Coronary artery (tissue), 2 donors: ENCODE measurements at regions not wholly inside any gene's neighbourhood (a gene's known extent, or its start where the extent isn't known, plus 50 kb on each side); places are given as distances from the start of the nearest gene placed in this dataset.
"Not testable (repeated sequence)": the region's sequence is repeated elsewhere in the genome, so short reads cannot be mapped to it uniquely, and the experiment has no call there.

Source experiments
- DNase-seq: peaks from one replicate; pipeline ENCODE4 v3.0.0-alpha.2; 2017; ENCODE audit warnings: low spot score
- H3K27ac ChIP-seq, 2 donors: fragments of 200-600 bp; sonication (generic); one replicate each; pipeline ENCODE4 v1.5.1; 2016 to 2019
- H3K4me3 ChIP-seq: fragments of 200-600 bp; sonication (generic); 2 replicates; pipeline ENCODE4 v1.5.1; 2016; ENCODE audit warnings: mild to moderate bottlenecking, moderate library complexity
- TF ChIP-seq, protein P1 (sequence below): fragments of 200-600 bp; sonication (generic); IDR thresholded peaks from one replicate; pipeline ENCODE4 v1.5.1; 2019; ENCODE audit warnings: antibody characterized with exemption

- TF ChIP-seq, protein P1, sequence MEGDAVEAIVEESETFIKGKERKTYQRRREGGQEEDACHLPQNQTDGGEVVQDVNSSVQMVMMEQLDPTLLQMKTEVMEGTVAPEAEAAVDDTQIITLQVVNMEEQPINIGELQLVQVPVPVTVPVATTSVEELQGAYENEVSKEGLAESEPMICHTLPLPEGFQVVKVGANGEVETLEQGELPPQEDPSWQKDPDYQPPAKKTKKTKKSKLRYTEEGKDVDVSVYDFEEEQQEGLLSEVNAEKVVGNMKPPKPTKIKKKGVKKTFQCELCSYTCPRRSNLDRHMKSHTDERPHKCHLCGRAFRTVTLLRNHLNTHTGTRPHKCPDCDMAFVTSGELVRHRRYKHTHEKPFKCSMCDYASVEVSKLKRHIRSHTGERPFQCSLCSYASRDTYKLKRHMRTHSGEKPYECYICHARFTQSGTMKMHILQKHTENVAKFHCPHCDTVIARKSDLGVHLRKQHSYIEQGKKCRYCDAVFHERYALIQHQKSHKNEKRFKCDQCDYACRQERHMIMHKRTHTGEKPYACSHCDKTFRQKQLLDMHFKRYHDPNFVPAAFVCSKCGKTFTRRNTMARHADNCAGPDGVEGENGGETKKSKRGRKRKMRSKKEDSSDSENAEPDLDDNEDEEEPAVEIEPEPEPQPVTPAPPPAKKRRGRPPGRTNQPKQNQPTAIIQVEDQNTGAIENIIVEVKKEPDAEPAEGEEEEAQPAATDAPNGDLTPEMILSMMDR: peak; percentile 95
- H3K27ac ChIP-seq: peak overlapping the region in 1 of 2 donors; percentile 7
- DNase-seq: not testable (repeated sequence)
Measured at GRCh38 chr4:1548827-1549637, 135.1 kb downstream of the FAM53A start.

GRCh38 chr4:1547856-1548826 lies 136.0 kb downstream of the FAM53A start:
- DNase-seq: no peak
- H3K4me3 ChIP-seq: peak overlapping the region; percentile 66
- H3K27ac ChIP-seq: peak overlapping the region in 1 of 2 donors; percentile 32
- TF ChIP-seq, protein P1: no peak

More at GRCh38 chr4:1548827-1549637, 135.1 kb downstream of the FAM53A start:
- H3K4me3 ChIP-seq: peak overlapping the region; percentile 66

DNA sequence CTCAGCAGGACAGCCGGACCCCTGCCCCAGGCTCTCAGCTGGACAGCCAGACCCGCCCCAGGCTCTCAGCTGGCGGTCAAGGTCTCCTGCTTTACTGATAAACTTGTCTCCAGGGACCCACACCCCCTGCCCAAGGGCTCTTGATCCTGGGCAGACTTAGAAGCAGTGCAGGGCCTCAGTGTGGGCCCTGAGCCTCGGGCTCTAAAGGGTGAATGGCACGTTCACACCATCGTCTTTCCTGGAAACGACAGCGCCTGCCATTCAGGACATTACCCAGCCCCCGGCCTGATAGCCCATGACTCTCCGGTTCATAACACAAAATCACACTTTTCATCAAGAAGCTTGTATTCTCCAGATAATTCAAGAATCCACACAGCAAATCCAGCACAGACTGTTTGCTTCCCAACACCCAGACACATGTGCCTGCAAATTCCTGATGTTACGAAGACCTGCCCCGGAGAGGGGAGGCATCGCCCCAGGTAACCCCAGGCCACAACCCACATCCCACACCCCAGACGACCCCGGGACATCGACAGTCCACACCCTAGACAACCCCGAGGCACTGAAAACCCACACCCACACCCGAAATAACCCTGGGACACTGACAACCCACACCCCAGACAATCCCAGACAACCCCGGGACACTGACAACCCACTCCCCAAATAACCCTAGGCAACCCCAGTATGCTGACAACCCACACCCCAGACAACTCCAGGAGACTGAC lies 136.8 kb downstream of the FAM53A start:
- DNase-seq: no peak
- TF ChIP-seq, protein P1: no peak
- no peak overlapping the region for H3K4me3 ChIP-seq
- H3K27ac ChIP-seq: peak overlapping the region in 1 of 2 donors; percentile 32

DNA sequence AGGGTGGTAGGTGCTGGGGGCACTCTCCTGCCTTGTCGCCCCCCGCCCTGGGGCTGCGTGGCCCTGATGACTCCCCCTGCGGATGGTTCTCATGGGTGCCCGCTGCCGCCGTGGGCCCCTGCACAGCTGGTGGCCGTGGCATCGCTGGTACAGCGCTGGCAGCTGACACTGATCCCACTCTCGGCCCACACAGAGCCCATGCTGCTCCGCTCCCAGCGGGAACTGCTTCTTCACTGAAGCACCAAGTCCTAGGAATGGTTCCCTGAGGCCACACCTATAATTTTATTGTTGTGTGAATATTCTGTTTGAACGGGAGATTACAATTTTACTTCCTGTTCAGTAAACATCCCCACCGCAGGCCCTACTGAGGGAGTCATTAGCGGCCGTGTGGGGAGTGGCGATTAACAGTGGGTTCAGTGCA lies 138.6 kb upstream of the NKX1-1 start:
- TF ChIP-seq, protein P1: no peak
- DNase-seq: no peak
- H3K4me3 ChIP-seq: no peak overlapping the region
- peak overlapping the region in 1 of 2 donors; percentile 35 for H3K27ac ChIP-seq

DNA sequence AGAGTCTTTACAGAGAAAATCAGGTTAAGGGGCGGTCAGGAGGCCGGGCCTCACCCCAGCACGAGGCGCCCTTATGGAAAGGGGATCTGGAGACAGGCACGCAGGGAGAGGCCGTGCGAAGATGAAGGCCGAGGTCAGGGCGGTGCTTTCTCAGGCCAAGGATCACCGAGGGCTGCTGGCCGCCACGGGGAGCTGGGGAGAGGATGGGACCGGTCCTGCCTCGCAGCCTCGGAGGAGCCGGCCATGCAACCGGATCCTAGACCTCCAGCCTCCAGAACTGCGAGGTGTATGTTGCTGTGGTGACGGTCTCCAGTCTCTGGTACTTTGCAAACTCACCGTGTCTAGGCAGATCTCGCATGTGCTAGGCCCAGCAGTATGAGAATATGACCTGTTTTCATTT lies 138.2 kb upstream of the NKX1-1 start:
- DNase-seq, H3K4me3 ChIP-seq: not testable (repeated sequence)
- H3K27ac ChIP-seq: peak overlapping the region in 1 of 2 donors; percentile 35

DNA sequence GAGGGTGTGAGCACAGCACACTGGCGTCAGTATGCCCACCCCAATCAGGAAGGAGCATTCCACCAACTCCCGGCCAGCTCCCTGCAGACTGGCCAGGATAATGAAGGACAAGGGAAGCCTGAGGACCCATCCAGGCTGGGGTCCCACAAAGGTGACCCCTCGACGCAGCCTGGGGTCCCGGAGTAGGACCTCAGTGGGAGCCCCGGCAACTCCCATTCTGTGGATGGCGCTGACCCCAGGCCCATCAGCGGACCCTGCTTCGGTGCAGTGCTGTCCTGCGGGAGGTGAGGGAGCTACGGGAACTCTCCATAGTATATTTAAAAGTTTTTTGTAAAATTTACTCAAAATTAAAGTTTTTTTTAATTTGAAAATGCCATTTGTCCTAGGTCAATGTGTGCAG lies 137.7 kb upstream of the NKX1-1 start:
- no peak overlapping the region for H3K27ac ChIP-seq
- no peak for DNase-seq
- H3K4me3 ChIP-seq: no peak overlapping the region
- TF ChIP-seq, protein P1: no peak

- TF ChIP-seq, protein P1: no peak
- no peak for DNase-seq
- Histone ChIP-seq H3K27ac (no peak overlapping the region), H3K4me3 (no peak overlapping the region)
Measured at GRCh38 chr4:1543561-1543960, 137.3 kb upstream of the NKX1-1 start.
